AG10803 (cell line): ENCODE measurements at regions not wholly inside any gene's neighbourhood (a gene's known extent, or its start where the extent isn't known, plus 50 kb on each side); places are given as distances from the start of the nearest gene placed in this dataset.
A peak's percentile ranks its signal among the peaks of the same experiment; 100 is the strongest.

Experiments
- DNase-seq: peaks from one replicate; pipeline ENCODE4 v3.0.0; 2010; ENCODE audit warnings: low read depth
- H3K4me3 ChIP-seq: 2 replicates; pipeline ENCODE4 v1.5.1; 2011; ENCODE audit warnings: mild to moderate bottlenecking, low read length, control low read depth
- TF ChIP-seq, protein P1 (sequence below): conservative IDR thresholded peaks from 2 replicates; pipeline ENCODE4 v1.5.1; 2011; ENCODE audit warnings: mild to moderate bottlenecking, low read length, control low read depth, inconsistent platforms

GRCh38 chr5:86970361-86970760 is 297.3 kb upstream of the RASA1 start:
- TF ChIP-seq, protein P1, sequence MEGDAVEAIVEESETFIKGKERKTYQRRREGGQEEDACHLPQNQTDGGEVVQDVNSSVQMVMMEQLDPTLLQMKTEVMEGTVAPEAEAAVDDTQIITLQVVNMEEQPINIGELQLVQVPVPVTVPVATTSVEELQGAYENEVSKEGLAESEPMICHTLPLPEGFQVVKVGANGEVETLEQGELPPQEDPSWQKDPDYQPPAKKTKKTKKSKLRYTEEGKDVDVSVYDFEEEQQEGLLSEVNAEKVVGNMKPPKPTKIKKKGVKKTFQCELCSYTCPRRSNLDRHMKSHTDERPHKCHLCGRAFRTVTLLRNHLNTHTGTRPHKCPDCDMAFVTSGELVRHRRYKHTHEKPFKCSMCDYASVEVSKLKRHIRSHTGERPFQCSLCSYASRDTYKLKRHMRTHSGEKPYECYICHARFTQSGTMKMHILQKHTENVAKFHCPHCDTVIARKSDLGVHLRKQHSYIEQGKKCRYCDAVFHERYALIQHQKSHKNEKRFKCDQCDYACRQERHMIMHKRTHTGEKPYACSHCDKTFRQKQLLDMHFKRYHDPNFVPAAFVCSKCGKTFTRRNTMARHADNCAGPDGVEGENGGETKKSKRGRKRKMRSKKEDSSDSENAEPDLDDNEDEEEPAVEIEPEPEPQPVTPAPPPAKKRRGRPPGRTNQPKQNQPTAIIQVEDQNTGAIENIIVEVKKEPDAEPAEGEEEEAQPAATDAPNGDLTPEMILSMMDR: no peak
- DNase-seq: no peak

GRCh38 chr5:86971034-86971571 is 296.6 kb upstream of the RASA1 start:
- no peak overlapping the region for H3K4me3 ChIP-seq
- peak; percentile 38 for DNase-seq
- TF ChIP-seq, protein P1: peak; percentile 32

More at GRCh38 chr5:86970361-86970760, 297.3 kb upstream of the RASA1 start:
- no peak overlapping the region for H3K4me3 ChIP-seq

DNA sequence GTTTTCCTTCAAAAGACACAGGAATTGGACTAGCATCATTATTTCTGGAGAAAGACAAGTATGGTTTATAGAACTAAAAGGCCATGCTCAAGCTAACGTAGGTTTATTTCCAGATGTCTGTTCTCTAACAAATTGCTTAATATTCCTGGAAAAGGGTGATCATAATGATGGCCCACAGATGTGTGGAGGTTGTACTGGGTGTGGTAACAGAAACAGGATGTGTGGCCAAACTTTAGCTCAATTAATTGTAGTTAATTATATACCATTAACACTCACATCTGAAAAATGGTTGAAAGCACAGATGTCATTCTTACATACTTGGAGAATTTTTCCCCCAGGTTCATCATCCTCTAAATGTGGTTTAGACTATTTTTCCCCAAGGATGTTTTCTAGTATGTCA is 292.7 kb upstream of the RASA1 start:
- peak; percentile 80 for DNase-seq
- TF ChIP-seq, protein P1: no peak
- no peak overlapping the region for H3K4me3 ChIP-seq

DNA sequence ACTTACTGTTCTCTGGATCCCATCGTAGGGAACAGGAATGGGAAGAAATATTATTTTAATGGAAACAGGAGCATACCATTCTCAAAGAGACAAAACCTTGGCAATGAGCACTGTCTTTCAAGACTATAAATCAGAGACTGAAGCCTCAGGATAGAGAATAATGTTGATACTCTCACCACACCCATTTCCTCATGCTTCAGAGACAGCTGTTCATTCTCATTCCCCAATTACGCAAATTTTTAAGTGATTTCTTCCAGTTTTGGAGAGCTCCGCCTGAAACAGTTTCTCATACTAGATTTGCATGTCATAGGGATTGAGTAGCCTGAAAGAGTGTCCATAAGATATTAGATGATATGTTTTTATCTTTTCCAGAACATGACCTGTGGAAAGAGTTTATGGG is 290.5 kb upstream of the RASA1 start:
- DNase-seq: peak; percentile 67
- H3K4me3 ChIP-seq: no peak overlapping the region
- TF ChIP-seq, protein P1: no peak

DNA sequence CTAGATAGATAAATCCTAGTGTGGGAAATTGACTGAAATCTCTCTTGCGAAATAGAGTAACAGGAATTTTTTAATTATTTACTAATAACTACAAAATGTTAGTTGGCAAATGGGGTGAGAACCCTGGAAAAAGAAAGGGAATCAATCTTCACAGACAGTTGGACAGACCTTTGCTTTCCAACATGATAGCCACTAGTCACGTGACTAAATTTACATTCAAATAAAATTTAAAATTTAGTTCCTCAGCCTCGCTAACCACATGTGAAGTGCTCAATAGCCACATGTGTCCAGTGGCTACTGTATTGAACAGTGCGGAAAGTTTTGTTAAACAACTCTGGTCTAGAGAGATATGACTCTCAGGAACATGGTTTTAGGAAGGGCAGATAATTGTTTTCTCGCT is 289.9 kb upstream of the RASA1 start:
- TF ChIP-seq, protein P1: no peak
- no peak for DNase-seq
- no peak overlapping the region for H3K4me3 ChIP-seq

DNA sequence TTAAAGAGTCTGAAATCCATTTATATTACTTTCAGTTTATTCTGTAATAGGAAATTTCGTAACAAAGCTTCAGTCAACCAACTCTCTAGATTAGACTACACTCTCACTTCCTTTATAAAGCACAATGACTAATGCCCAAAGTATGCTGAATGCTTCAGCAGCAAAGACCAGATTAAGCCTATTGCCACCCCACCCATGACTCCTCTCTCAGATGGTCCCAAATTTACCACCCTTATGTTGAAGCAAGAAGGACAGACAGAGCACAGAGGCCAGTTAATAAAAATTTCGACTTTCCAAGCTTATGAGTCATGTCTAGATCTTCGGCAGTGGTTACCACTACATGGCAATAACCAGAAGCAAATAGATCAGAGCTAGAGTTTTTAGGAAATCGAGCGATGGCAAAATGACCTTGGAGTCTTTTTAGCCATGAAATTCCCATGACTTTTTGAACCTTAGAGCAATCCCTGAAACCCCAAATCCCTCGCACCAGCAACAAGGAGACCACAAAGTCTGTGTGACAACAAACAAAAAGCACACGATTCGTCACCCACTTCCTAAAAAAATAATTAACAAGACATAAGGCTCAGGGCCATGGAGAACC is 287.8 kb upstream of the RASA1 start:
- TF ChIP-seq, protein P1: no peak
- no peak overlapping the region for H3K4me3 ChIP-seq
- DNase-seq: peak; percentile 83

- TF ChIP-seq, protein P1: no peak
- H3K4me3 ChIP-seq: no peak overlapping the region
- DNase-seq: no peak
Measured at GRCh38 chr5:86981898-86982297, 285.8 kb upstream of the RASA1 start.
